Sigmoid colon (tissue), 4 donors: ENCODE measurements at regions not wholly inside any gene's neighbourhood (a gene's known extent, or its start where the extent isn't known, plus 50 kb on each side); places are given as distances from the start of the nearest gene placed in this dataset.

ENCODE experiments used
- CTCF ChIP-seq, 4 experiments: fragments of 450-650 bp in 3 of 4; fragments of 200-600 bp in 1 of 4; IDR thresholded peaks; one replicate each; pipeline ENCODE4 v1.5.1; 2016 to 2019; ENCODE audit warnings: antibody characterized with exemption in 4 of 4, mild to moderate bottlenecking in 3 of 4, moderate library complexity in 2 of 4
- EP300 ChIP-seq, 4 donors: sonication (generic); formaldehyde crosslinking; IDR thresholded peaks; one replicate each; pipeline ENCODE4 v1.6.1; 2017; ENCODE audit warnings: antibody characterized with exemption in 4 of 4
- POLR2A ChIP-seq, 2 donors: fragments of 450-650 bp; IDR thresholded peaks; one replicate each; pipeline ENCODE4 v1.6.1; 2016; ENCODE audit warnings: antibody characterized with exemption in 2 of 2, mild to moderate bottlenecking in 2 of 2, moderate library complexity in 2 of 2
- POLR2AphosphoS5 ChIP-seq, 4 donors: sonication (generic); formaldehyde crosslinking; IDR thresholded peaks; one replicate each; pipeline ENCODE4 v1.6.1; 2017; ENCODE audit warnings: antibody characterized with exemption in 4 of 4

GRCh38 chr14:30402846-30403245, 156.1 kb upstream of the G2E3 start:
- TF ChIP-seq CTCF (IDR thresholded peaks at IDR 0.05) = no peak
- no peak for TF ChIP-seq POLR2A (IDR thresholded peaks at IDR 0.05)
- TF ChIP-seq POLR2AphosphoS5 (IDR thresholded peaks at IDR 0.05) = no peak
- no peak for TF ChIP-seq EP300 (IDR thresholded peaks at IDR 0.05)
